ENCODE measurements at regions not wholly inside any gene's neighbourhood (a gene's known extent, or its start where the extent isn't known, plus 50 kb on each side); places are given as distances from the start of the nearest gene placed in this dataset.

DNA sequence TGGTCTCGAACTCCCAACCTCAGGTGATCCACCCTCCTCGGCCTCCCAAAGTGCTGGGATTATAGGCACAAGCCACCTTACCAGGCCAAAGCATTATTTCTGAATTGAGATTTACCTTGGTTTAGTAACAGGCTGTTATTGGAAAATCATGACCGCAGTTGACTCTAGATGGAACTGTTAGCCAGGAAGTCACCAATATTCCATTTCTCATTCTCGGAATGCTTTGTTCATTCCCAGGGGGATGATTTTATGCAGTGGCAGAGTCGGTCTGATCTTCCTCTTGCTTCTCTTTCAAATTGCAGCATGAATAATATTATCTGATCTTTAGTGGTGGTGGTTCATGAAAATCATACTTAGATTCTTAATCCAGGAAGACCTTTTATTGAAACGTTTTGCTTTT lies 195.5 kb upstream of the MBNL1 start:
- TF ChIP-seq, protein P1, sequence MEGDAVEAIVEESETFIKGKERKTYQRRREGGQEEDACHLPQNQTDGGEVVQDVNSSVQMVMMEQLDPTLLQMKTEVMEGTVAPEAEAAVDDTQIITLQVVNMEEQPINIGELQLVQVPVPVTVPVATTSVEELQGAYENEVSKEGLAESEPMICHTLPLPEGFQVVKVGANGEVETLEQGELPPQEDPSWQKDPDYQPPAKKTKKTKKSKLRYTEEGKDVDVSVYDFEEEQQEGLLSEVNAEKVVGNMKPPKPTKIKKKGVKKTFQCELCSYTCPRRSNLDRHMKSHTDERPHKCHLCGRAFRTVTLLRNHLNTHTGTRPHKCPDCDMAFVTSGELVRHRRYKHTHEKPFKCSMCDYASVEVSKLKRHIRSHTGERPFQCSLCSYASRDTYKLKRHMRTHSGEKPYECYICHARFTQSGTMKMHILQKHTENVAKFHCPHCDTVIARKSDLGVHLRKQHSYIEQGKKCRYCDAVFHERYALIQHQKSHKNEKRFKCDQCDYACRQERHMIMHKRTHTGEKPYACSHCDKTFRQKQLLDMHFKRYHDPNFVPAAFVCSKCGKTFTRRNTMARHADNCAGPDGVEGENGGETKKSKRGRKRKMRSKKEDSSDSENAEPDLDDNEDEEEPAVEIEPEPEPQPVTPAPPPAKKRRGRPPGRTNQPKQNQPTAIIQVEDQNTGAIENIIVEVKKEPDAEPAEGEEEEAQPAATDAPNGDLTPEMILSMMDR (IDR thresholded peaks at IDR 0.05 in 8 of 11, conservative IDR thresholded peaks at IDR 0.05 in 3 of 11), result no peak
- TF ChIP-seq POLR2A (IDR thresholded peaks at IDR 0.05) (no peak), POLR2AphosphoS5 (IDR thresholded peaks at IDR 0.05) (no peak)
